ENCODE measurements at regions not wholly inside any gene's neighbourhood (a gene's known extent, or its start where the extent isn't known, plus 50 kb on each side); places are given as distances from the start of the nearest gene placed in this dataset.

GRCh38 chr5:82540301-82540700, 262.1 kb upstream of the RPS23 start:
- ChIA-PET POLR2A (no interaction called here), CTCF (no interaction called here), RAD21 (ENCODE audit: unreplicated experiment) (interaction anchor here (0.6 kb wide), 1 partner anchor 113 kb away, joined by 3 read pairs; no protein-coding TSS in a partner anchor), SMC1A (ENCODE audit: uncharacterized antibody, unreplicated experiment) (no interaction called here)
- ATAC-seq (no peak), FAIRE-seq (no peak), DNase-seq (ENCODE audit: low read depth, low spot score) (no peak)
- Histone ChIP-seq H2AFZ (ENCODE audit: control insufficient read depth, low read depth, low read length) (no peak overlapping the region), H3K36me3 (ENCODE audit: control insufficient read depth in 2 of 2, insufficient read depth in 2 of 2, low read length in 1 of 2) (no peaks in the 10 kb centered on the region), H3K9me3 (replicated peaks; ENCODE audit: control insufficient read depth, insufficient read depth, low read length) (no peaks in the 10 kb centered on the region), H3K79me2 (ENCODE audit: control insufficient read depth, insufficient read depth, low read length) (no peaks in the 10 kb centered on the region), H3K4me1 (ENCODE audit: control insufficient read depth, insufficient read depth, low read length) (no peaks in the 10 kb centered on the region), H3K4me3 (no peak overlapping the region), H3K9ac (ENCODE audit: control insufficient read depth, insufficient read depth, low read length) (no peak overlapping the region), H3K4me2 (ENCODE audit: control insufficient read depth, insufficient read depth) (no peak overlapping the region), H3K27me3 (replicated peaks in 1 of 2; ENCODE audit: control insufficient read depth in 2 of 2, insufficient read depth in 2 of 2, low read length in 1 of 2) (no peaks in the 10 kb centered on the region), H4K20me1 (ENCODE audit: control insufficient read depth, insufficient read depth) (no peaks in the 10 kb centered on the region), H3K27ac (ENCODE audit: control insufficient read depth, insufficient read depth) (no peak overlapping the region)
- in situ Hi-C loops (cut with MboI) (no loop called here), intact Hi-C loops (cut with micrococcal nuclease; ENCODE audit: unreplicated experiment) (no loop called here)
- BruUV-seq (replicated peaks): no TSS peak
- TF ChIP-seq BCL11A (IDR thresholded peaks at IDR 0.05; ENCODE audit: low read depth, low read length) (no peak), STAT1 (conservative IDR thresholded peaks at IDR 0.05) (no peak), GATAD2B (conservative IDR thresholded peaks at IDR 0.05; ENCODE audit: low read depth) (no peak), RELA (IDR thresholded peaks at IDR 0.05; ENCODE audit: borderline replicate concordance, partially characterized antibody) (no peak), CUX1 (IDR thresholded peaks at IDR 0.05; ENCODE audit: insufficient replicate concordance, low read depth, low read length) (no peak), BCL3 (IDR thresholded peaks at IDR 0.05; ENCODE audit: borderline replicate concordance, insufficient read depth, low read depth, low read length, poor library complexity, severe bottlenecking) (no peak), SPI1 (IDR thresholded peaks at IDR 0.05; ENCODE audit: borderline replicate concordance, insufficient read depth, low read depth, low read length) (no peak)
- 24% methylated on average over 3 of the region's 3 CpGs for WGBS (ENCODE audit: insufficient coverage, insufficient replicate concordance, low lambda C conversion rate, missing lambda C conversion rate)

All from GM12878 (cell line).